ENCODE measurements at regions not wholly inside any gene's neighbourhood (a gene's known extent, or its start where the extent isn't known, plus 50 kb on each side); places are given as distances from the start of the nearest gene placed in this dataset.
"Not testable (repeated sequence)": the region's sequence is repeated elsewhere in the genome, so short reads cannot be mapped to it uniquely, and the experiment has no call there.

GRCh38 chr17:68135141-68135887 lies 99.8 kb downstream of the KPNA2 start:
- DNase-seq (ENCODE audit: low read depth) = no peak

GRCh38 chr17:68141050-68141449 lies 105.5 kb downstream of the KPNA2 start:
- DNase-seq (ENCODE audit: low read depth) = no peak

GRCh38 chr17:68142595-68142994 lies 105.2 kb upstream of the AMZ2 start:
- no peak for DNase-seq (ENCODE audit: low read depth)

GRCh38 chr17:68143425-68143824 lies 104.4 kb upstream of the AMZ2 start:
- no peak for DNase-seq (ENCODE audit: low read depth)

GRCh38 chr17:68145088-68145487 lies 102.8 kb upstream of the AMZ2 start:
- DNase-seq (ENCODE audit: low read depth) = no peak

- DNase-seq (ENCODE audit: low read depth) = no peak
Measured at GRCh38 chr17:68148936-68149335, 98.9 kb upstream of the AMZ2 start.

- no peak for DNase-seq (ENCODE audit: low read depth)
Measured at GRCh38 chr17:68152161-68152571, 95.7 kb upstream of the AMZ2 start.

GRCh38 chr17:68155692-68156091 lies 92.2 kb upstream of the AMZ2 start:
- no peak for DNase-seq (ENCODE audit: low read depth)

- DNase-seq (ENCODE audit: low read depth) = no peak
Measured at GRCh38 chr17:68161644-68162428, 86.0 kb upstream of the AMZ2 start.

GRCh38 chr17:68168273-68169164 lies 79.3 kb upstream of the AMZ2 start:
- not testable (repeated sequence) for DNase-seq (ENCODE audit: low read depth)

- DNase-seq (ENCODE audit: low read depth) = not testable (repeated sequence)
Measured at GRCh38 chr17:68169165-68169821, 78.5 kb upstream of the AMZ2 start.

GRCh38 chr17:68169840-68170239 lies 78.0 kb upstream of the AMZ2 start:
- no peak for DNase-seq (ENCODE audit: low read depth)

- DNase-seq (ENCODE audit: low read depth) = no peak
Measured at GRCh38 chr17:68170246-68170645, 77.6 kb upstream of the AMZ2 start.

GRCh38 chr17:68172461-68172954 lies 75.3 kb upstream of the AMZ2 start:
- peak; percentile 67 for DNase-seq (ENCODE audit: low read depth)

GRCh38 chr17:68175416-68175815 lies 72.4 kb upstream of the AMZ2 start:
- DNase-seq (ENCODE audit: low read depth) = no peak

- DNase-seq (ENCODE audit: low read depth) = no peak
Measured at GRCh38 chr17:68175905-68176304, 71.9 kb upstream of the AMZ2 start.

- peak; percentile 12 for DNase-seq (ENCODE audit: low read depth)
Measured at GRCh38 chr17:68176718-68177117, 71.1 kb upstream of the AMZ2 start.

GRCh38 chr17:68178831-68179230 lies 69.0 kb upstream of the AMZ2 start:
- no peak for DNase-seq (ENCODE audit: low read depth)

GRCh38 chr17:68179236-68179925 lies 68.5 kb upstream of the AMZ2 start:
- DNase-seq (ENCODE audit: low read depth) = no peak

GRCh38 chr17:68179926-68180285 lies 67.9 kb upstream of the AMZ2 start:
- no peak for DNase-seq (ENCODE audit: low read depth)

- DNase-seq (ENCODE audit: low read depth) = no peak
Measured at GRCh38 chr17:68182011-68182306, 65.9 kb upstream of the AMZ2 start.
